ENCODE measurements at regions not wholly inside any gene's neighbourhood (a gene's known extent, or its start where the extent isn't known, plus 50 kb on each side); places are given as distances from the start of the nearest gene placed in this dataset.

DNA sequence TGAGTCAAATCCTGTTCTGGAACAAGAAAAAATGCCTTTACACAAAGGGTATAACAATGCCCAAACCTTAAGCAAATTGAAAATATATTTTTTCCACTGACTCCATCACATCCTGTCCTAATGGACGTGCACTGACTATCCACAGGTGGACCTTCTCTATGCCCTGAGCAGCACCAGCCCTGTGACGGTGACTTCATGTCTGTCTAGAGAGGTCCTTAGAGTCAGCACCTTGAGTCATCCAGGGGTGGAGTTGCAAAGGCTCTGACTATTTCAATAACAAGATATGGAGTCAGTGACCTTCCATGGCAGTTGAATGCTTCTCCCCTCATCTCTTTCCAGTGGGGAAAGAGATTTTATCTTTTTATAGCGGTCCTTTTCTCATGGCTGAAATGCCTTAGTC lies 78.0 kb downstream of the YIPF5 start:
- TF ChIP-seq, protein P1, sequence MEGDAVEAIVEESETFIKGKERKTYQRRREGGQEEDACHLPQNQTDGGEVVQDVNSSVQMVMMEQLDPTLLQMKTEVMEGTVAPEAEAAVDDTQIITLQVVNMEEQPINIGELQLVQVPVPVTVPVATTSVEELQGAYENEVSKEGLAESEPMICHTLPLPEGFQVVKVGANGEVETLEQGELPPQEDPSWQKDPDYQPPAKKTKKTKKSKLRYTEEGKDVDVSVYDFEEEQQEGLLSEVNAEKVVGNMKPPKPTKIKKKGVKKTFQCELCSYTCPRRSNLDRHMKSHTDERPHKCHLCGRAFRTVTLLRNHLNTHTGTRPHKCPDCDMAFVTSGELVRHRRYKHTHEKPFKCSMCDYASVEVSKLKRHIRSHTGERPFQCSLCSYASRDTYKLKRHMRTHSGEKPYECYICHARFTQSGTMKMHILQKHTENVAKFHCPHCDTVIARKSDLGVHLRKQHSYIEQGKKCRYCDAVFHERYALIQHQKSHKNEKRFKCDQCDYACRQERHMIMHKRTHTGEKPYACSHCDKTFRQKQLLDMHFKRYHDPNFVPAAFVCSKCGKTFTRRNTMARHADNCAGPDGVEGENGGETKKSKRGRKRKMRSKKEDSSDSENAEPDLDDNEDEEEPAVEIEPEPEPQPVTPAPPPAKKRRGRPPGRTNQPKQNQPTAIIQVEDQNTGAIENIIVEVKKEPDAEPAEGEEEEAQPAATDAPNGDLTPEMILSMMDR (IDR thresholded peaks at IDR 0.05; ENCODE audit: low read depth, low read length): no peak
- H3K4me3 ChIP-seq (ENCODE audit: low read depth, low read length): no peak overlapping the region

DNA sequence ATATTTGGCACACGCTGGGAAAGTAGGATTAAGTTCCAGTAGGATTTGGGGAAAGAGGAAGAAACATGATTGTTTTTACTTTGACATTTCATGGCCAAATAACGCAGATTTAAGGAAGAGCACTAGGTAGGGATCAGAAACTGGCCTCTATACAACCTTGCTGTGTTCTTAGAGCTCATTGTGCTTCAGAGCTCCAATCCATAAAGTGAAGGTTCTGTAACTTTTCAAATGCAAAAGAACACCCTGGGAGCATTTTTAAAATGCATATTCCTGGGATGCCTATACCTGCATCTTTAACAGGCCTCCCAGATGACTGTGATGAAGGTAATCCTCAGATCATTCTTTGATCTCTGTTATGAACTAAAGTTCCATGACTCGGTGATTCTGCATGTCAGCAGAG lies 77.1 kb downstream of the YIPF5 start:
- TF ChIP-seq, protein P1 (IDR thresholded peaks at IDR 0.05; ENCODE audit: low read depth, low read length): no peak
- H3K4me3 ChIP-seq (ENCODE audit: low read depth, low read length): no peak overlapping the region

DNA sequence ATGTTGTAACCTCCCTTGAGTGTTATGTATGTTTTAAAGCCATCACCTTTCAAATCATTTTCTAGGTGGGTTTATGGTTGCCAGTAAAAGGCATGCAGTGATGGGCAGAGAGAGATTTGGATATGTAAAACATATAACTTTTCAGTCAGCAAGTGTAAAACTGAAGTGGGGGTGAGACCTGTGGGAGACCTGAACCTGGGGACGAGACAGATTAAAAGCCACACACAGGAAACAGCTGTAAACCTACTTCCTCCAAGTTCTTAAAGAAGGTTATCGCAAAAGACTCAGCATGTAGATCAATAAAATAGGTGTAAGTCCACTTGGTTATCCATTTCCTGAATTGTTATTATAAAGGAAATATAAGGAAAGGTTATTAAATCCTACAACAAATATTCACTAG lies 76.6 kb downstream of the YIPF5 start:
- TF ChIP-seq, protein P1 (IDR thresholded peaks at IDR 0.05; ENCODE audit: low read depth, low read length): no peak
- H3K4me3 ChIP-seq (ENCODE audit: low read depth, low read length): no peak overlapping the region

DNA sequence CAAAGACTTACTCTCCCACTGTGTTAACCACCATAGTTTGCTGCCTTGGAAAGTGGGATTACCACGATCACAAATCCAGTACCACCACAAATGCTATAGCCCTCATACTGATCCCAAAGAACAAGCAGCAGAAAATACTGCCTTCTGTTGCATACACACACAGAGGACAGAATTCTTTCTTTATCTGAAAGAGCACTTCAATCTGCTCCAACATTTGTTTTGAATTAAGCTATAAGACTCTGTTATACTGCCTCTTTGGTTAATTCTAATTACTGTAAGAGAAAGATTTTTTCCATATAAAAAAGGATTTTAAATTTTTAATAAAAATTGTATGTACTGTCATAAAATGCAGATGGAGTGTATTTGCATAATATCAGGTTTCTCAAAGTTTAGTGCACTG lies 69.8 kb downstream of the YIPF5 start:
- TF ChIP-seq, protein P1 (IDR thresholded peaks at IDR 0.05; ENCODE audit: low read depth, low read length): no peak
- H3K4me3 ChIP-seq (ENCODE audit: low read depth, low read length): no peak overlapping the region

DNA sequence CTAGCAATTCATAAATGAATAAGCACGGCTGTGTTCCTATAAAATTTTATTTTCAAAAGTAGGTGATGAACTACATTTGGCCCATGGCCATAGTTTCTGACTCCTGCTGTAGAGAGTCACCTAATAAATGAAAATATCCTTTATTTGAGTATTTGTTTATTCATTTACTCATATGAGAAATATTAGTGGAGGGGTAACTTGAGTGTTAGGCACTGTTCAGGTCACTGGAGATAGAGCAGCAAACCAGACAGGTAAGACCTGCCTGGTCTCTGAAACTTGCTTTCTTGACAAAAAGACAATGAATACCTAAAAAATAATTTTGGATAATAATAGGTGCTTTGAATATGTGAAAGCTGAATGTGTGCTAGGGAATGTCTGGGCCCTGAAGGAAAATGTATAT lies 68.8 kb downstream of the YIPF5 start:
- TF ChIP-seq, protein P1 (IDR thresholded peaks at IDR 0.05; ENCODE audit: low read depth, low read length): no peak
- H3K4me3 ChIP-seq (ENCODE audit: low read depth, low read length): no peak overlapping the region

DNA sequence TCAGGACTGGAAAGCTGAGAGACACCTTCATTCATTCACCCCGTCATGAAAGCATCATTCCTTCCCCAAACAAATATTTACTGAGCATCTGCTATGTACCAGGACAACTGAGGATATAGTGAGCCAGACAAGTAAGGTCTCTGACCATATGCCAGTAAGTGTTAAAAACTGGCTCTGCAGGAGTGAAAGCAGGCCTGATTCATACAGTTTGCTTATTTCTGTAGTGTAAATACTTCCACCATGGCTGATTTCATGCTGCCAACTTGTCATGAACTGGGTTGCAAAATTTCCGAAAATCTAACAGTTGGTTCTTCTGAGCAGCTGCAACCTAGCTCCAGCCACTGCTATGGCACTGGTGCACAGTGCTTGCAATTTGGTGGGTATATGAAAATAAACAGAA lies 68.1 kb downstream of the YIPF5 start:
- no peak overlapping the region for H3K4me3 ChIP-seq (ENCODE audit: low read depth, low read length)
- TF ChIP-seq, protein P1 (IDR thresholded peaks at IDR 0.05; ENCODE audit: low read depth, low read length): no peak

DNA sequence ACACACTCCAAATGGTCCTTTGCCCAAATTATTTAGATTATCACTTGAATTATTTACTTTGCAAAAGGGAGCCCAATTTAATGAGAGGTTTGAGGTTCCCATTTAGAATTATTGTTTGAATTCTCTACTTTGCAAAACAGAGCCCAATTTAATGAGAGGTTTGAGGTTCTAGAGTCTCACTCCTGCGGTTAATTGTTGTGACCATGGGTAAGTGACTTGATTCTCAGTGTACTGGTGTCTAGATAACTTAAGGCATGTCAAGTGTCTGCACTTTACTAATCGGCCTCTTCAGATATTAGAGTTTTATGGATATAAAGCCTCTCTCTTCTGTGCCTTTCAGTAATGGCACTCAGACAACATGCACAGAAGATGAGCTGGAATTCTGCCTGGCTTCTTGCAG lies 67.5 kb downstream of the YIPF5 start:
- no peak overlapping the region for H3K4me3 ChIP-seq (ENCODE audit: low read depth, low read length)
- TF ChIP-seq, protein P1 (IDR thresholded peaks at IDR 0.05; ENCODE audit: low read depth, low read length): no peak
